ACC112 (cell line): ENCODE measurements at regions not wholly inside any gene's neighbourhood (a gene's known extent, or its start where the extent isn't known, plus 50 kb on each side); places are given as distances from the start of the nearest gene placed in this dataset.

Experiments used
- H2AFZ ChIP-seq: fragments of 200-600 bp; sonication (generic); one replicate; pipeline ENCODE4 v1.6.0; 2017; ENCODE audit warnings: antibody characterized with exemption, low read length; ENCODE audit not compliant: unreplicated experiment
- H3K27ac ChIP-seq: fragments of 200-600 bp; sonication (generic); 2 replicates; pipeline ENCODE4 v1.5.1; 2014; ENCODE audit warnings: low read depth, mild to moderate bottlenecking, antibody characterized with exemption, low read length, moderate library complexity
- H3K27me3 ChIP-seq: fragments of 200-600 bp; sonication (generic); 2 replicates; pipeline ENCODE4 v1.6.1; 2014; ENCODE audit warnings: mild to moderate bottlenecking, antibody characterized with exemption, low read length, moderate library complexity, mixed read lengths; ENCODE audit not compliant: insufficient read depth
- H3K36me3 ChIP-seq: fragments of 200-600 bp; sonication (generic); 2 replicates; pipeline ENCODE4 v1.6.1; 2016; ENCODE audit warnings: mild to moderate bottlenecking, antibody characterized with exemption, low read length, moderate library complexity, mixed read lengths; ENCODE audit not compliant: insufficient read depth
- H3K4me1 ChIP-seq: fragments of 200-600 bp; sonication (generic); one replicate; pipeline ENCODE4 v1.6.1; 2016; ENCODE audit warnings: low read length, mixed read lengths; ENCODE audit not compliant: insufficient read depth, unreplicated experiment, control insufficient read depth
- H3K4me3 ChIP-seq: fragments of 200-600 bp; sonication (generic); 2 replicates; pipeline ENCODE4 v1.5.1; 2014; ENCODE audit warnings: mild to moderate bottlenecking, low read depth, low read length
- H3K79me2 ChIP-seq: fragments of 200-600 bp; sonication (generic); one replicate; pipeline ENCODE4 v1.6.0; 2016; ENCODE audit warnings: low read length; ENCODE audit not compliant: control insufficient read depth, unreplicated experiment, insufficient read depth

- Histone ChIP-seq H3K27me3 (no peaks in the 10 kb centered on the region), H3K36me3 (no peaks in the 10 kb centered on the region), H3K79me2 (no peaks in the 10 kb centered on the region), H2AFZ (no peak overlapping the region), H3K27ac (no peak overlapping the region), H3K4me1 (no peaks in the 10 kb centered on the region), H3K4me3 (no peak overlapping the region)
Observed at GRCh38 chr2:63777816-63778215, 63.9 kb upstream of the UGP2 start.

GRCh38 chr2:63778391-63778790, 63.3 kb upstream of the UGP2 start:
- Histone ChIP-seq H2AFZ (no peak overlapping the region), H3K4me3 (no peak overlapping the region)

DNA sequence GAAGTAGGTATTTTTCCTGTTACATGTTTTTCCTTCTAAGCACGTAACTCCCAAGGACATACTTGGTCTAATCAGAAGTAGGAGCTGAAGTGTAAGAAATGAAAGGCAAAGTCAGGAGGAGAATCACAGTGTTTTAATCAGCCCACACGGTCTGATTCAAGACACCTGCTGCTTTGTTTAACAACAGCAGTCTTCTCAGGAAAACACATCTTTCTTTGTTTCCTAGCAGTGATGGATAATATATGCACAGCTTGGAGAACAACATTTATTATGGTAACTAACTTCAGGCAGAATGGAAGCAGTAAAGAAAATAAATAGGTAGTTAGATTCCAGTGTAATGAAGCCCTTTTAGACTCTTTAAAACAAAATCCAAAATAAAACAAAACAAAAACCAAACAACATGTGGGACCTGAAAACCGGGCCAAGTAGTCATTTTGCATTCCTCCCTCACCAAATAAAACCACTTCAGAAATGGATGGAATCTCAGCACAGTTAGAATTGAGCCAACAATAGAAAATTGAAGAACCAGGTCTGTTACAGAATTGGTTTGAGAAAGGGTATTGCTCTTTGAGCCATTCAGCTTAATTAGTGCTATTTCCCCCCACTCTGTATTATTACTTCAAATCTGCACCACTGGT, 61.1 kb upstream of the UGP2 start:
- peak overlapping the region; percentile 51 for H2AFZ ChIP-seq
- H3K79me2 ChIP-seq: no peaks in the 10 kb centered on the region
- peaks cover 4% of the 10 kb centered on the region for H3K4me1 ChIP-seq
- H3K27me3 ChIP-seq: no peaks in the 10 kb centered on the region
- no peak overlapping the region for H3K4me3 ChIP-seq
- H3K36me3 ChIP-seq: no peaks in the 10 kb centered on the region
- H3K27ac ChIP-seq: no peak overlapping the region

More at GRCh38 chr2:63778391-63778790, 63.3 kb upstream of the UGP2 start:
- Histone ChIP-seq H3K27ac (no peak overlapping the region), H3K79me2 (no peaks in the 10 kb centered on the region), H3K36me3 (no peaks in the 10 kb centered on the region), H3K4me1 (no peaks in the 10 kb centered on the region), H3K27me3 (no peaks in the 10 kb centered on the region)

- Histone ChIP-seq H3K27ac (no peak overlapping the region), H3K79me2 (no peaks in the 10 kb centered on the region), H3K4me1 (peaks cover 36% of the 10 kb centered on the region), H3K27me3 (no peaks in the 10 kb centered on the region), H3K4me3 (no peak overlapping the region), H3K36me3 (no peaks in the 10 kb centered on the region), H2AFZ (no peak overlapping the region)
Observed at GRCh38 chr2:63784461-63784860, 57.2 kb upstream of the UGP2 start.

- H3K27me3 ChIP-seq: no peaks in the 10 kb centered on the region
- no peaks in the 10 kb centered on the region for H3K79me2 ChIP-seq
- no peaks in the 10 kb centered on the region for H3K36me3 ChIP-seq
- H3K4me1 ChIP-seq: peaks cover 42% of the 10 kb centered on the region
- no peak overlapping the region for H2AFZ ChIP-seq
- no peak overlapping the region for H3K27ac ChIP-seq
- no peak overlapping the region for H3K4me3 ChIP-seq
Observed at GRCh38 chr2:63785096-63785495, 56.6 kb upstream of the UGP2 start.

DNA sequence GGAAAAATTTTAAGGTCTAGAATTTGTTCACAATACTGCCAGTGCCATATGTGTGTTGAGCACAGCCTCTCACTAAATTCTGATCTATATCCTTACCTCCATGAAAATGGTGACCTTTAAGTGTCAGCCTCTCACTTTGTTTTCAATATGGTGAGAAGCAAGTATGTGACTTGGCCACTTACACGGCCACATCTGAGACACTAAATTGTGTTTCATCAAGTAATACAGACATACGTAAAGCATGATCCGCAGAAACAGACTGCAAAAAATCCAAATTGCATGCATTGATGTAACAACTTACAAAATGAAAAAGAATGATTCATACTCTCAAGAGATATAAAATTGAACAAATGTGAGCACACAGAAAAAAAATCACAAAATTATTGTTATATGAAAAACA, 55.2 kb upstream of the UGP2 start:
- Histone ChIP-seq H3K27me3 (no peaks in the 10 kb centered on the region), H3K4me1 (peaks cover 54% of the 10 kb centered on the region), H3K36me3 (no peaks in the 10 kb centered on the region), H3K27ac (peak overlapping the region; percentile 97), H3K79me2 (no peaks in the 10 kb centered on the region), H3K4me3 (no peak overlapping the region), H2AFZ (peak overlapping the region; percentile 49)

DNA sequence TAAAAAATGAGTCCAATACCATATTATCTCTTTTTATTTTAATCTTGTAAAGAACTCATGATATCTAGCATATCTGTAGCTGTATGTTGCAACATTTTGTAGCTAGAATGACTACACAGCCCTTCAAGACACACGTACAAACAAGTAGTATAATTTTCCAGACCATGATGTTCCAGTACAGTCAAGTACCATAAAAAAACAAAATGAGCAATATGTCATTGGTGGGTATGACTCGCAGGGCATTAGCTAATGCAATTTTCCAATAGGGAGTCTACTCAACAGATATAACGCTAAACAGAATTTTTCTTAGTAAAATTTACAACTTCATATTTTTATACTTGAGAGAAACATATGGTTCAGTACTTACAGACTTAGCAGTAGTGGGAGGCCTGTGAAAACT, 53.6 kb upstream of the UGP2 start:
- Histone ChIP-seq H3K36me3 (no peaks in the 10 kb centered on the region), H3K4me3 (no peak overlapping the region), H2AFZ (no peak overlapping the region), H3K4me1 (peaks cover 70% of the 10 kb centered on the region), H3K27ac (peak overlapping the region; percentile 97), H3K79me2 (no peaks in the 10 kb centered on the region), H3K27me3 (no peaks in the 10 kb centered on the region)

- H3K79me2 ChIP-seq: no peaks in the 10 kb centered on the region
- H3K27ac ChIP-seq: peak overlapping the region; percentile 97
- peak overlapping the region; percentile 5 for H2AFZ ChIP-seq
- no peaks in the 10 kb centered on the region for H3K36me3 ChIP-seq
- H3K4me1 ChIP-seq: peaks cover 72% of the 10 kb centered on the region
- no peaks in the 10 kb centered on the region for H3K27me3 ChIP-seq
- H3K4me3 ChIP-seq: peak overlapping the region; percentile 60
Observed at GRCh38 chr2:63789338-63790020, 52.2 kb upstream of the UGP2 start.

DNA sequence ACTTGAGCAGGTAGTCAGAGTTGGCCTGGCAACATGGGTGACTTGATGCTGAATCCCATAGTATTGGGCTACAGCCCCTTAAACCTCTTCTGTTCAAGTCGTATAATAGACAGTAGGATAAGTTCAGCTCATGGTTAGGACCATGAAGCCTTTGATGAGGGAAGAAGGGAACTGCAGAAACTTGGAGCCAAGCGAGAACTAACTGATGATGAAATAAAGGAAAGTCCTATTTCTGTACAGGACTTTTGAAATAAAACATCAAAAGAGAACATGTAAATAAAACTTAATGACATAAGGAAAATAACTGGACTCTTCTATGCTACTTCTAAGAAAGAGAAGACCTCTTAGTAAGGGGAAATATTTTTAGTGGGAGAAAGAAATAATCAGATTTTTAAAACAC, 51.2 kb upstream of the UGP2 start:
- H3K79me2 ChIP-seq: no peaks in the 10 kb centered on the region
- H3K4me1 ChIP-seq: peaks cover 69% of the 10 kb centered on the region
- H3K27me3 ChIP-seq: no peaks in the 10 kb centered on the region
- H3K4me3 ChIP-seq: peak overlapping the region; percentile 49
- H2AFZ ChIP-seq: no peak overlapping the region
- no peaks in the 10 kb centered on the region for H3K36me3 ChIP-seq
- H3K27ac ChIP-seq: peak overlapping the region; percentile 97

- H3K27me3 ChIP-seq: no peaks in the 10 kb centered on the region
- peaks cover 65% of the 10 kb centered on the region for H3K4me1 ChIP-seq
- peak overlapping the region; percentile 97 for H3K27ac ChIP-seq
- H2AFZ ChIP-seq: peak overlapping the region; percentile 69
- H3K79me2 ChIP-seq: no peaks in the 10 kb centered on the region
- H3K4me3 ChIP-seq: peak overlapping the region; percentile 49
- H3K36me3 ChIP-seq: no peaks in the 10 kb centered on the region
Observed at GRCh38 chr2:63790906-63791305, 50.8 kb upstream of the UGP2 start.

- H3K36me3 ChIP-seq: no peaks in the 10 kb centered on the region
- H2AFZ ChIP-seq: peak overlapping the region; percentile 69
- no peaks in the 10 kb centered on the region for H3K79me2 ChIP-seq
- H3K4me1 ChIP-seq: peaks cover 60% of the 10 kb centered on the region
- no peaks in the 10 kb centered on the region for H3K27me3 ChIP-seq
- peak overlapping the region; percentile 97 for H3K27ac ChIP-seq
- peak overlapping the region; percentile 35; the same call in 1 of the 2 replicates for H3K4me3 ChIP-seq
Observed at GRCh38 chr2:63791387-63791786, 50.3 kb upstream of the UGP2 start.
